Hepatic stellate cell (primary cell): ENCODE measurements at regions not wholly inside any gene's neighbourhood (a gene's known extent, or its start where the extent isn't known, plus 50 kb on each side); places are given as distances from the start of the nearest gene placed in this dataset.

Experiments used
- DNase-seq: peaks from one replicate; pipeline ENCODE4 v3.0.0; 2011; ENCODE audit warnings: low spot score

- DNase-seq, result no peak
Observed at GRCh38 chr10:111515706-111516105, 438.9 kb downstream of the ADRA2A start.

- DNase-seq, result no peak
Observed at GRCh38 chr10:111516144-111516543, 439.3 kb downstream of the ADRA2A start.

GRCh38 chr10:111522141-111522540 lies 445.3 kb downstream of the ADRA2A start:
- no peak for DNase-seq

GRCh38 chr10:111522551-111522950 lies 445.7 kb downstream of the ADRA2A start:
- no peak for DNase-seq

GRCh38 chr10:111523016-111523415 lies 446.2 kb downstream of the ADRA2A start:
- no peak for DNase-seq

GRCh38 chr10:111524134-111524533 lies 447.3 kb downstream of the ADRA2A start:
- DNase-seq, result no peak

GRCh38 chr10:111525696-111526095 lies 448.9 kb downstream of the ADRA2A start:
- no peak for DNase-seq

GRCh38 chr10:111531690-111532089 lies 454.9 kb downstream of the ADRA2A start:
- no peak for DNase-seq

GRCh38 chr10:111532139-111532538 lies 455.3 kb downstream of the ADRA2A start:
- no peak for DNase-seq

GRCh38 chr10:111539246-111539645 lies 462.4 kb downstream of the ADRA2A start:
- DNase-seq, result no peak

- no peak for DNase-seq
Observed at GRCh38 chr10:111543854-111544253, 467.0 kb downstream of the ADRA2A start.

- DNase-seq, result no peak
Observed at GRCh38 chr10:111545861-111546605, 469.2 kb downstream of the ADRA2A start.

- no peak for DNase-seq
Observed at GRCh38 chr10:111548084-111548726, 471.4 kb downstream of the ADRA2A start.

- DNase-seq, result no peak
Observed at GRCh38 chr10:111551001-111551400, 474.2 kb downstream of the ADRA2A start.

GRCh38 chr10:111556666-111557065 lies 479.8 kb downstream of the ADRA2A start:
- no peak for DNase-seq

- DNase-seq, result no peak
Observed at GRCh38 chr10:111558211-111558610, 481.4 kb downstream of the ADRA2A start.

- no peak for DNase-seq
Observed at GRCh38 chr10:111560027-111560426, 483.2 kb downstream of the ADRA2A start.

GRCh38 chr10:111561124-111561523 lies 484.3 kb downstream of the ADRA2A start:
- no peak for DNase-seq

- no peak for DNase-seq
Observed at GRCh38 chr10:111565542-111565941, 488.7 kb downstream of the ADRA2A start.

- no peak for DNase-seq
Observed at GRCh38 chr10:111578076-111578475, 501.2 kb downstream of the ADRA2A start.

- no peak for DNase-seq
Observed at GRCh38 chr10:111579473-111579872, 502.6 kb downstream of the ADRA2A start.

- DNase-seq, result no peak
Observed at GRCh38 chr10:111590703-111591102, 513.9 kb downstream of the ADRA2A start.

GRCh38 chr10:111593578-111593977 lies 516.7 kb downstream of the ADRA2A start:
- DNase-seq, result no peak

- DNase-seq, result no peak
Observed at GRCh38 chr10:111595173-111595572, 518.3 kb downstream of the ADRA2A start.
